ENCODE measurements at regions not wholly inside any gene's neighbourhood (a gene's known extent, or its start where the extent isn't known, plus 50 kb on each side); places are given as distances from the start of the nearest gene placed in this dataset.
A peak's percentile ranks its signal among the peaks of the same experiment; 100 is the strongest.

DNA sequence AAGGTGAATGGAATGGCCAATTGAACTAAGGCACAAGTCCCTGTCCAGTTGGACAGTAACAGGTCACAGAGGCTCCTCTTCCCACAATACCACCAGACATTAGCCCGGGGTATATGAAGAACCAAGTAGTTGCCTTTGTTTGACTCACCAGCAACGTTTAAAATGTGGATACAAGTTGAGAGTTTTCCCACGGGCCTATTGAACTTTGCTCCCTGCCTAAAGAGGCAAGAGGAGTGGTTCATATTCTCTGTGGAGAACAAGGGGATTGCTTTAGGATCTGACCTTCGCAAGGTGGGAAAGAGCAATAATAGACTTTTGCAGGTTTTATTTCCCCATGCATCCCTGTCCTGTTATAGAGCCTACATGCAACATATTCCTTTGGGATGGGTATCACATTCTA is 177.2 kb downstream of the POU4F1 start:
- no peak for DNase-seq (ENCODE audit: low spot score)

DNA sequence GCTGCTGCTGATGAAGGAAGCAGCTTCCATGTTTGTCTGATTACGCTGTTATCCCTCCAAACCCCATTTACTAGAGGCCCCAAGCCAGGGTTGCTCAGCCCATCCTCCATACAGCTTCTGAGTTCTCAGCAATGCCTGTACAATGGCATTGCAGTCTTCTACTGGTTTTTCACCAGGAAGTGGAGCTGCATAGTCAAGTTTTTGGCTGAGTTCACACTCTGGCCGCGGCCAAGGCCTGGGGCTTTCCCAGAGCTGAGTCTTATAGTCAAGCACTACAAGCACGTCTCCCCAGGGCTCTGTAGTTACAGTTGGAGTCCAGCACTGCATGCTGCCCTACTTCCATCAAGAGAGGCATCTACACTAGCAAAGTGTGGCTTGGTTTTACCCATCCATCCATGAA is 182.5 kb downstream of the POU4F1 start:
- no peak for DNase-seq (ENCODE audit: low spot score)

DNA sequence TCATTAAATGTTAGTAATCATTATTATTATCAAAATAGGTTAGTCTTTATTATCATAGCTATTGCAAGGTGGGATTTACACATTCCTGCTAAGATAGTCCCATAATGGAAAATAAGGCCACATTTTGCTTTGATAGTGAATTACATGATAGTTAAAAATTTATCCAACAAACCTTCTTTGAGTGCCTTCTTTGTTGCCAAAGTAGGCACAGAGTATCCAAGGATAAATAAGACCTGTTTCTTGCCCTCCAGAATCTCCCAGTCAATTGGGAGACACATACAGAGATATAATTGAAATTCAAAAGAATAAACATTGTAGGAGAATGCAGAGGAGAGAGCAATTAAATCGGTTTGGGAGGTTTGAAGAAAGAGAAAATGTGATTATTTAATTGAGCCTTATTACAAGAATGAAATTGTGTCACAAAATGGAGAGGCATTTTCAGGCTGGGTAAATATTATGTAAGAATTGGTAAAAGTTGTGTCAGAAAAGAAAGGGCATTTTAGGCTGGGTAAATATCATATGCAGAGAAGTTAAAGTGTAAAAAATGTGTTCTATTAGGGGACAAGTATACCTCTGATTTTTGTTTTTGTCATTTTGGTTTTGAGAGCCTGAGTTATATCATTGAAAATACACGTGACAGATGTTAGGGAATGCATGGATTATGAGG is 189.3 kb downstream of the POU4F1 start:
- DNase-seq (ENCODE audit: low spot score): no peak

DNA sequence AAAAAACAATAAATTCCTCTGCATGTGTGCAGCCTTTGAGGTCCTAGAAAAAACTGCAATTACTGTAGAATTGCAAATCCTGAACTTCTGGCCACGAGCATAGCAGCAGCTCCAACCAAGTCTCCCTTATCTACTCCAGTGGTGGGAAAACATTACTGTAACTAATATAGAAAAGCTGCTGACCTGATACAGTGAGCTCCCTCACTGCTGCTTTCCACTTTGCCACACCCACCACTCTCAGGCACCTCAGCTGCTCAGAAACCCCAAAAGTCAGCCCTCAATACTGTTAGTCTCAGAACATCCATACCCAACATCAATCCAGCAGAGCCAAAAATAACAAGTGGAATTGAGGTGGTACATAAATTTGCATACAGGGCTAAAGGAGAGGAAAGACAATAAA is 192.5 kb downstream of the POU4F1 start:
- no peak for DNase-seq (ENCODE audit: low spot score)

DNA sequence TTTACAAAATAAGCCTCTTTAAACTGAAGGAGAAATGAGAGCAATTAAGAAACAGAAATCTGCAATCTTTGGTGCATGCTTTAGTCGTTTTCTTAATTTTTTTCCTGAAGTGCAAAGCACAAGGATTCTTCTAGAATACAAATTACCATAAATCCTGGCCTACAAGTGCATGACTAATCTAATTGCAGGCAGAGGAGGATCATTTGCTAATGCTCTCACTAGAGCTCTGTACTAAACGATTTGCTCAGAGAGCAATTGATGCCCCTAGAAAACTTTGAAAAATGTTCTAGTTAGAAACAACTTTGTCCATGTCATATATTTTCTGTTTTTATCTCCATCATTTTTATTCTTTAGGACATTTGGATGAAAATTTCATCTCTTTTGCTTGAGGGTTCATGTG is 193.2 kb downstream of the POU4F1 start:
- no peak for DNase-seq (ENCODE audit: low spot score)

DNA sequence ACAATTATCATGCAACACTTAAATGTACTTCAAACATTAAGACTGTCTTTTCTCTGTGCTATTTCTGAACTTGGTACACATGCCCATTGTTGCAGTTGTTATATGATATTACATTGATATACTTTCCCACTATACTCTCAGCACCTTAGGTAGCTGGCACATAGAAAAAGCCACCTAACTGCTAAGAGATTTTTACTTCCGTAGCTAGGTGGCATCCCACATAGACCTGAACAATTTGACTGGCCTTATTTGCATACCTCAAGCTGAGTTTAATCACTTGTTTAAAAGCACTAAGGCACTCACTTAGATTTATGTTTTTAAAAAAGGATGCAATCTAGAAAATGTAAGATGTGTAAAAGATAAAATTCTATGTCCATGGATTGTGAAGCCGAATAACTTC is 194.2 kb downstream of the POU4F1 start:
- DNase-seq (ENCODE audit: low spot score): no peak

DNA sequence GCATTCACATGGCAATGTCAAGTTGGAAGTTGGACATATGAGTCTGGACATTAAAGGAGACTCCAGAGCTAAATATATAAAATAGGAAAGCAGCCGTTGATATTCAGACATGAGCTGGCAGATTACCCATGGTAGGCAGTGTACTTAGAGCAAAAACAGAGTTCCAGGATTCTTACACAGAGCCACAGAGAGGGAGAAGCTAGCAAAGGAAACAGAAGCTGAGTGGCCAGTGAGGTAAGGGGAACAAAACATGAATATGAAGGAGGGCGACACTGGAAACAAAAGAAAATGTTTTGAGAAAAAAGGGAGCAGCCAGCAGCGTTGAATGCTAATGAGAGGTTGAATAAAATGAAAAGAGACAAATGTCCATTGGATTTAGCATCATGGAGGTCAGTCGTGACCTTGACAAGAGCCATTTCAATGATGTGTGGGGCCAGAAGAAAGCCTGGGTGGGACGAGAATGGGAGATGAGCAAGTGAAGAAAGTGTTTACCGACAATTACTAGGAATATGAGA is 198.4 kb downstream of the POU4F1 start:
- DNase-seq (ENCODE audit: low spot score): no peak

DNA sequence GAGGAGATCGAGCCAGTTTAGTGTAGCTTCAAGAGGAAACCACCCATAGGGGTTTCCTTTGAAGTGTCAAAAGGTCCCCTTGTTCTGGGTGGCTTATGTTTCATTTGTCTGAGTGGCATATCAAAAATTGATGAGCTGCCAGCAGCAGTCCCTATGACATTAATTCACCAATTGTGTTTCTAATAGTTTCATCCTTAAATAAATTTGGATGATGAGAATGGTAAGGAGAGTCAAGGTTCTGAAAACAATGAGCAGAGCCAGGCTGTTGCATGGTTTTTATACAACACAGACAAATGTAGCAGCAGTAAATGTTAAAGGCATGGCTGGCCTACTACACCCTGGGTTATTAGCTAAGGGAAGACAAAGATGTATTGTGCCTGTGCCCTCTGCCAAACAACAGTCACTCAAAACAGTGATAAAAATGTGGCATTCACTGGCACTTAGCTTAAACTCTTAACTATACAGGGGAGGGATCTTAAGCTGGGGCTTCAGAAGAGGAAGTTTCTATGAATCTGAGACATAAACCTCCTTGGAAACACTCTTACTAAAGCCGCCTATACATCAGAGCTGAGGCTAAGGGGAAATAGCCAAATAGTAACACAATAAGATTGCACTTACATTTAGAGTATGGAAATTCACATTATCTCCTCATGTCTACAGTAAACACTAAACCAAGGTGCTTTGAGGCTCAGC is 200.5 kb downstream of the POU4F1 start:
- DNase-seq (ENCODE audit: low spot score): no peak

DNA sequence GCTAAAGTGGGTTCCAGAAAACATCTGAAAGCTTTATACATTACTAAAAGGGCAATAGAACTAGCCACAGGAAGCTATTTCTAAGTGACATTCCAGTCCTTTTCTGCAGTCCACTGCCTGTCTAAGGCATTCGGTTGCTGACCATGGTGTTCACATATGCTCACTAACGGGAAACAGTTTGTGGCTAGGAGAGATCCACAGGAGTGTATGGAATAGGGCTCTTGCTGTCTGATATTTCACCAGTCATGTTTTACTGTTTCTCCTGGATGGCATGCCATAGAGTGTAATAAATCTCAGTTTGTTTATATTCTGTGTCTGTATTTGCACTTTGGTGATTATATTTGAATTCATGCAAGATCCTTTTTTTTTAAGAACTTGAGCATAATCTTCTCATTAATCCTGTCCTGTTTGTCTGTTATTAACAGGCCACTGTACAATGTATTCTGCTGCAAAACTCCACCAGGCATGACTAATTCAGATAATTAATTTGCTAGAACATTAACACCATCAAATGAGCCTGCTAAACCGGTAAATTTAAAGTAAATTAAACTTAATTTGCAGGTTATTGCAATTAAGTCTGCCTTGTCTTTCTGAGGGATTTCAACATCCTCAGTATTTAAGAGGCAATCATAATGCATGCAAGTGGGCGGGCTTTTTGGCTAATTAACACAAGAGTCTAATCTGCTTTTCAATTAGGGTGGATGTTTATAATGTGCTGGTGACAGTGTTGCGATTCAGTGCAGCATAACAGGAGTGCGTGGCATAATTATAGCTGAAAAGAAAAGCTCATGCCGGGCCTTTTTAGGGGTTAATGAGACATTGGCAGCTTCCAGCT is 201.3 kb downstream of the POU4F1 start:
- no peak for DNase-seq (ENCODE audit: low spot score)

DNA sequence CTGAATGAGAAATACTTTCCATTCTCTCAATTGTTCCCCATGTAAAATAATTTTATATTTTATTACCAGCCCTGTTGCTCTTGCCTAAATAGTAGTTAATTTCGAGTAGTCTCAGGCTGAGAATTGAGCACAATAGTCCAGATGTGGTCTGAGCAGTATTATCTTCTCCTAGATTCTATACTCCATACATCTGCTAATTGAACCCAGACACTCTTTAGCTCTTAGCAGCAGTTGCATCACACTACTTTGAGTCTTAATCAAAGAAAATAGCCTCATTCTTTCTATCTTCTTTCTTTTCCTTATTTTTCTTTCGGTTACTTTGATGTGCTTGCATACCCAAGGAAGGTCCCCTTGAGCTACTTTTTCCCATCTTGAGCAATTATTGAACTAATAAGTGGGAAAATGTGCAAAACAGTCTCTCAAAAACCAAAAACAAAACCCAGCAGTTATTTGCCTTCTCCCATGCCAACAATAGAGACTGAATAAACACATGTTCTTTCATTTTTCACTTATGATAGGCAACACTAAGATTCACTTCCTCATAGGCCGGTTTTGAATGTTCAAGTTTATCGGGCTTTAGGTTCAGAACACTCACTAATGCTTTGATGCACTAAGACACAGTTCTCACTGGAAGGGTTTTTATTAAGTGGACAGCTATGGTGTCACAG is 204.5 kb downstream of the POU4F1 start:
- no peak for DNase-seq (ENCODE audit: low spot score)

DNA sequence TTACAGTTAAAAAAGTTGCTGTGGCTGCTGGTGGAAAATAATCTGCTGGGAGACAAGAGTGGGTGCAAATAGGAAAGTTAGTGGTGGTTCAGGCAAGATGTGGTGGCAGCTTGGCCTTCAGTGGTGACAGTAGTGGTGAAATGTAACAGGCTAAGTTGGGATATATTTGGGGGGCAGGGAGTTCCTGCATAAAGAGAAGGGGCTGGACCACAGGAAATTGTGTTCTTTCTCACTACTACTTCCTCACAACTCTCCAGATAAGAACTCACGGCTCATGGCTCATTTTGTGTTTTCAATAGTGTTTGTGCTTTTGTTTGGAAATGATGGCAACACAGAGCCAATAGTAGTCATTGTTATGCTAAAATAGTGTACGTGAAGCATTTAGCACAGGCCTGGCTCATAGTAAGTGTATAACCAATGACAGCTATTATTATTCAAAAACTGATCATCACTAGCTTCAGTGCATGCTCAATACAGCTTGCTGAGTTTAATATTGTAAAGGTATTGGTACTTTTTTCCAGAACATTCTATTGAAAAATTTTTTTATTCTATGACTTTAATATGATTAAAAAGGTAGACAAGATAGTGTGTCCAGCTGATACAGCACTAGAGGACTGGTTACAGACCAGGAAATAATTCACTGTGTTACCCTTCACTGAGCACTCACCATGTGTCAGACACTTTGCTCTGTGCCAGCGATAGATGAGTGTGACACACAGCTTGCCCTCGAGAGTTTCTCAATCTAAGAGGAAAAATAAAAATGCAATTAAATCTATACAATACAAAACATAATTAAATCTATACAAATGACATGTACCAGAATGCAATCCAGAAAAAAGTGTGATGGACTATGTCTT is 209.8 kb downstream of the POU4F1 start:
- DNase-seq (ENCODE audit: low spot score): no peak

DNA sequence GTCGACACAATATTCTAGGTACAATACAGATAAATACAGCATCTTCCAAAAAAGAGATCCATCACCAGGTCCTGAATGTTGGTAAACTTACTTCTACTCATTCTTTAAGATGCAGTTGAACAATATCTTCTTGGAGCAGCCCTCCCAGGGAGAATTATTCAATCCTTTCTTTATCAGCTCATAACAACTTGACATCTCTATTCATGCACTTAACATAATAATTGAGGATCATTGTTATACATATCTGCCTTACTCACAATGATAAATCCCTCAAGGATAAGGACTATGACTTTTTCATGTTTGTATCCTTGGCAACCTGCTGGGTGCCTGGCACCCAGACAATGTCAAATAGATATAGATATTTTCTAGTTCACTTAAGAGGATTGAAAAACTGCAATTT is 219.5 kb downstream of the POU4F1 start:
- DNase-seq (ENCODE audit: low spot score): no peak

DNA sequence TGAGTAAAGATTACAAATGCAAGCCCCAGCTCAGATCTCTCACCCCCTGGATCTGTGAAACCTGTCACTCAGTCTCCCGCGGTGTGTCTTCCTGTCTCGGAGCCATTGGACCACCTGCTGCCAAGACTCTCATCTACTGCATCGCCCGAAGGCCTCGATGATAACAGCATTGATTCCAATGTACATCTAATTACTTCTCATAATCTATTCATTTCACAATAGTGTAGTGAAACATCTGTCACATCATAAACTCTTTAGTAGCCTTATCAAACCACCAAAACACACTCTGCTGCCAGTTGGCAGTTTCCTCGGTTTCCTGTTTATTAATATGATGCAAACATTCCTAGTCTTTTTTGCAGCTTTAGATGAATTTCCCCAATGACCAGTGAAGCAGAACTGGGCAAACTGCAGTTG is 220.3 kb downstream of the POU4F1 start:
- DNase-seq (ENCODE audit: low spot score): no peak

DNA sequence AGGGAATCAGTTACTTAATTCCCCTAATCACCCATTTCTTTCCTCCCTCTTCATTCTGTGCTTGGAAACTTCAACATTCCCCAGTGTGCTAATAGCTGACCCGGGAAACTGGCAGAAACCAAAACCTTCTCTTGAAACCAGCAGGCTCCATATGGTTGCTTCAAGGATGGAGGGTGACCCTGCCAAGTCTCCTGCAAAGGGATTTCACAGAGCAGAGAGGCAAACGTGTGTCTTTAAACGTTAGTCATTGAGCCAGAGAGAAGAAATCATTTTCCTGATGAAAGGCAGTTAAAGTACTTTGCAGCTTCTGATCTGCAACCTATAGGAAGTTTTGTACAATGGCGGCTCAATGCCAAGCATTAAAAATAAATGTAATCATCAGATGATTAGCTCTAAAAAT is 220.9 kb downstream of the POU4F1 start:
- DNase-seq (ENCODE audit: low spot score): peak; percentile 17

DNA sequence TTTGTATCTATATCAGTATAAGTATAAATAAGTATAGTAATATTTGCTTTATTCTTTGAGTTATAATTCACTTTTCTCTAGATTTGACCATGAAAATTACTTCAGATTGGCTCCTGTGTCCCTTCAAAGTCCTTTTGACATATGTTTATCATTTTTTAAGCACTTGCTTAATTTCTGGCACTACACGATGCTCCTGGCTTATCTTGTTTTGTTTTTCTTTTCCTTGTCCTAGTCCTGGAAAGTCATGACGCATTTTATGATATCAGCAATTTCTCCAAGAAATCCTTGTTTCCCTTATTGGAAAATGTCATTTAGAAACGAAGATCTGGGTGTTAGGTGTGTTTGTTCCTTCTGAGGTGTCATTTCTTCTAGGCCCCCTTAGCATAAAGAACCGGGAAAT is 226.5 kb downstream of the POU4F1 start:
- no peak for DNase-seq (ENCODE audit: low spot score)

DNA sequence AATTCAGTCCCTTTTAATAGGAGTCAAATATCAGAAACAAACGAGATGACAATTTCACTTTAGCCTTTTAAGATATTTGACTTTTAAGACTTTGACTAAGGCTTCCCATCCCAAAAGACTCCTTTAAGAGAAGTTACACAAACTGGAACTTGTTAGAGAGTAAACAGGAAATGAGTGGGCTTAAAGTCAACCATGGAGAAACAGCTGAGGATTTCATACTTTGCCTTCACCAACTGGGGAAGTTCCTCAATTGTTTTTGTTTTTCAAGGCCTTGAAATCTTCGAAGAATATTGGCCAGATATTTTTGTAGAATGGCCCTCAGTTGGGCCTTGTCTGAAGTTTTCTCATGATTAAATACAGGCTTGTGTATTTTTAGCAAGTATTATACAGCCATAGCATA is 227.3 kb downstream of the POU4F1 start:
- no peak for DNase-seq (ENCODE audit: low spot score)

DNA sequence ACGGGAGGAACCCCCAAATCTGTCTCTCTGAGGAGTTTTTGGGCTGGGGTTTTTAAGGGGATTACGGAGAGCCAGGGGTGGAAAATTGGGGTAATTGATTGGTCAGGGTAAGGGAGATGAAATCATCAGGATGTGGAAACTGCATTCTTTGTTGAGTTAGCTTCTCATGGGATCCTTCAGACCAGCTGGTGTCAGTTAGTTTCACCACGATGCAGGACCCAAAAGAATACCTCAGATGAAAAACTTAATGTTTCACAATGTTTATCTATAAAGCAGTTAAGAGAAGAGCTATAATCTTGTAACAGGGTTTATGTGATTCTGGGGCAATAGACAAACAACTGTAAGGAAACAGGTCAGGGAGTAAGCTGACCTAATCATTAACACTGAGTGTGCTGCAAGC is 230.8 kb downstream of the POU4F1 start:
- DNase-seq (ENCODE audit: low spot score): no peak

DNA sequence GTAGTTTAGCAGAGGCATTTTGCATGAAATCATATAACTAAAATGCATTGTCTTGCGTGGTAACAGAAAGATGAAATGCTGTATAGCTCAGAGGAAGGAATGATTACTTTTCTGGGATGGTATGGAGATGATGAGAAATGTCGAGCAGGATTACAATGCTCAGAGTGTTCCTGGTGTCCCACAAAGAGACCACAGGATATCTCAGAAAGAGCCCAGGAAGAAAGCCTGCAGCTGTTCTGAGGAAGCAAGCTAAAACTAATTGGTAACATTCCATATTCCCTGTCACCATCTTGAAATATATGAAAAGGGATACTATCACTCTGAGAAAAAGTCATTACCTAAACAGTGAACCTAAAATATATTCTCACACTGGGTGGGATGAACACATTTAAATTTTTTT is 233.1 kb downstream of the POU4F1 start:
- DNase-seq (ENCODE audit: low spot score): no peak

DNA sequence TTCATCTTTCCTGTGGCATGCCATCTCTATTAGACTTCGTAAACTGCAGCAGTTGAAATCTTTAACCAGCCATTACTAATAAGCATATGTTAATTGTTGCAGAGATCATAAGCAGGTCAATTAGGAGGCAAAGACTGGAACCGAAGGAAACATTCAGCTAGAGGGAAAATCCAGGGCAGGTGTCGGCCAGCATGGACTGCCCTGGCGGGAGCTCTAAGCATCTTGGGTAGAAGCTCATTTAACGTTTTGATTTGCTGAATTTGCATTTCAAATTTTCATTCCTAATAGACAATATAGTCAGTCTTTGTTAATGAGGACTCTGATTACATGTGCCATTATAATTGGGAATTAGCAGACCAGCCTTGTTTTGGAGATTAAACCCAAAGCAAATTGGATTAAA is 238.6 kb downstream of the POU4F1 start:
- DNase-seq (ENCODE audit: low spot score): no peak

DNA sequence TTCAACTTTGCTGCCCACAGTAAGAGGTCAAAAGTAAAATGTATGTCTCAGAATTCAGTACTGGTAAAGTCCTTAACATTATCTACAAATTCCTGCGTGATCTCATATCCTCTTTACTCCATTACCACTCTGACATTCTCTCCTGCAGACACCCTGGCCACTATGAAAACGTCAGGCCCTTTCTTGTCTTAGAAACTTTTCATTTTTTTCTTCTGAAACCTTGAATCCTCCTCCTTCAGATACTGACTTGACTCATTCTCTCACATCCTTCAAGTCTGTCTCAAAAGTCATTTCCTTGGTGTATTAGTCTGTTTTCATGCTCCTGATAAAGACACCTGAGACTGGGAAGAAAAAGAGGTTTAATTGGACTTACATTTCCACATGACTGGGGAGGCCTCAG is 262.3 kb downstream of the POU4F1 start:
- no peak for DNase-seq (ENCODE audit: low spot score)

DNA sequence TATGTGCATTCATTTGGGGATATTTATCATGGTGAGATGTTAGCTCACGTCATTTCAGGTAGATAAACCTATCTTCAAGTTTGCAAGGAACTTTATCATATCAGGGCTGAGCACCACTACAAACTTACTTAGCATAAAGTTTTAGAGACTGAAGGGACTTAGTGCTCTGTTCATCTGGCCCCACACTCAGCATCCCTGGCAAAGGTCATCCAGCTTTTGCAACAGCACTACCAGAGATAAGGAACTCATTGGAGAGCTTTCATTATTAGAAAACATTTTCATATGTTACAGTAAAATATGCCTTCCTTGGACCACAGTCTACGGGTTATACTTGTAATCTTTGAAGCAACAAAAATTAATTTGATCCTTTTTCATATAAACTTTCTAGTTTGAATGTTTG is 263.4 kb downstream of the POU4F1 start:
- DNase-seq (ENCODE audit: low spot score): no peak

Measured in pons (tissue), 1 donor.